ENCODE measurements at regions not wholly inside any gene's neighbourhood (a gene's known extent, or its start where the extent isn't known, plus 50 kb on each side); places are given as distances from the start of the nearest gene placed in this dataset.

GRCh38 chr6:9178071-9178470 is 742.7 kb upstream of the SLC35B3 start:
- no TSS peak for BruUV-seq (replicated peaks)
- TF ChIP-seq CTCF (conservative IDR thresholded peaks at IDR 0.05; ENCODE audit: low read depth, low read length) (no peak), EZH2 (IDR thresholded peaks at IDR 0.05; ENCODE audit: borderline replicate concordance, low read depth, low read length, poor library complexity, severe bottlenecking) (no peak)
- no peak for DNase-seq (ENCODE audit: low spot score)
- Histone ChIP-seq H3K9me3 (ENCODE audit: low read depth, low read length, poor library complexity, severe bottlenecking) (no peaks in the 10 kb centered on the region), H3K36me3 (ENCODE audit: insufficient read depth, low read length, poor library complexity, severe bottlenecking) (no peaks in the 10 kb centered on the region), H3K27me3 (replicated peaks; ENCODE audit: insufficient read depth, low read depth, low read length, poor library complexity) (no peaks in the 10 kb centered on the region), H3K27ac (ENCODE audit: low read depth, low read length, poor library complexity, severe bottlenecking) (no peak overlapping the region), H3K4me3 (ENCODE audit: low read depth, low read length, poor library complexity, severe bottlenecking) (no peak overlapping the region), H3K4me1 (ENCODE audit: insufficient read depth, low read length, poor library complexity, severe bottlenecking) (no peaks in the 10 kb centered on the region)
- POLR2A ChIA-PET (ENCODE audit: low non-redundant PET) = no interaction called here
- intact Hi-C loops (cut with micrococcal nuclease; ENCODE audit: unreplicated experiment) = no loop called here
- CTCF ChIA-PET = no interaction called here

- no peaks in the 10 kb centered on the region for H3K27me3 ChIP-seq (replicated peaks; ENCODE audit: insufficient read depth, low read depth, low read length, poor library complexity)
- no peaks in the 10 kb centered on the region for H3K36me3 ChIP-seq (ENCODE audit: insufficient read depth, low read length, poor library complexity, severe bottlenecking)
- ChIA-PET POLR2A (ENCODE audit: low non-redundant PET) (no interaction called here), CTCF (no interaction called here)
- intact Hi-C loops (cut with micrococcal nuclease; ENCODE audit: unreplicated experiment) = no loop called here
- BruUV-seq (replicated peaks) = no TSS peak
- no peaks in the 10 kb centered on the region for H3K4me1 ChIP-seq (ENCODE audit: insufficient read depth, low read length, poor library complexity, severe bottlenecking)
- H3K27ac ChIP-seq (ENCODE audit: low read depth, low read length, poor library complexity, severe bottlenecking) = no peak overlapping the region
- TF ChIP-seq CTCF (conservative IDR thresholded peaks at IDR 0.05; ENCODE audit: low read depth, low read length) (no peak), EZH2 (IDR thresholded peaks at IDR 0.05; ENCODE audit: borderline replicate concordance, low read depth, low read length, poor library complexity, severe bottlenecking) (no peak)
- H3K9me3 ChIP-seq (ENCODE audit: low read depth, low read length, poor library complexity, severe bottlenecking) = no peaks in the 10 kb centered on the region
- no peak for DNase-seq (ENCODE audit: low spot score)
- no peak overlapping the region for H3K4me3 ChIP-seq (ENCODE audit: low read depth, low read length, poor library complexity, severe bottlenecking)
These were observed 737.9 kb upstream of the SLC35B3 start for GRCh38 chr6:9173229-9173628.

- POLR2A ChIA-PET (ENCODE audit: low non-redundant PET) = no interaction called here
- Histone ChIP-seq H3K9me3 (ENCODE audit: low read depth, low read length, poor library complexity, severe bottlenecking) (no peaks in the 10 kb centered on the region), H3K4me1 (ENCODE audit: insufficient read depth, low read length, poor library complexity, severe bottlenecking) (no peaks in the 10 kb centered on the region), H3K4me3 (ENCODE audit: low read depth, low read length, poor library complexity, severe bottlenecking) (no peak overlapping the region), H3K27me3 (replicated peaks; ENCODE audit: insufficient read depth, low read depth, low read length, poor library complexity) (no peaks in the 10 kb centered on the region), H3K36me3 (ENCODE audit: insufficient read depth, low read length, poor library complexity, severe bottlenecking) (no peaks in the 10 kb centered on the region), H3K27ac (ENCODE audit: low read depth, low read length, poor library complexity, severe bottlenecking) (no peak overlapping the region)
- no TSS peak for BruUV-seq (replicated peaks)
- intact Hi-C loops (cut with micrococcal nuclease; ENCODE audit: unreplicated experiment) = no loop called here
- DNase-seq (ENCODE audit: low spot score) = no peak
- CTCF ChIA-PET = no interaction called here
- TF ChIP-seq EZH2 (IDR thresholded peaks at IDR 0.05; ENCODE audit: borderline replicate concordance, low read depth, low read length, poor library complexity, severe bottlenecking) = no peak
- TF ChIP-seq CTCF (conservative IDR thresholded peaks at IDR 0.05; ENCODE audit: low read depth, low read length) = no peak
These were observed 736.8 kb upstream of the SLC35B3 start for GRCh38 chr6:9172096-9172495.

Data from A673 (cell line).